ENCODE measurements at regions not wholly inside any gene's neighbourhood (a gene's known extent, or its start where the extent isn't known, plus 50 kb on each side); places are given as distances from the start of the nearest gene placed in this dataset.

GRCh38 chr14:84080944-84081343, 1449.0 kb upstream of the FLRT2 start:
- H3K4me3 ChIP-seq, result no peak overlapping the region
- Mint-ChIP-seq H3K4me3 (no peak overlapping the region), H3K9me3 (peaks cover 21% of the 10 kb centered on the region), H3K27ac (no peak overlapping the region), H3K27me3 (ENCODE audit: insufficient read depth, low read depth, poor library complexity) (peaks cover 2% of the 10 kb centered on the region), H3K36me3 (ENCODE audit: low read depth) (peaks cover 23% of the 10 kb centered on the region), H3K4me1 (peaks cover 6% of the 10 kb centered on the region)
- H3K4me1 ChIP-seq (ENCODE audit: insufficient read depth), result peaks cover 9% of the 10 kb centered on the region; the same call in 1 of the 2 replicates
- TF ChIP-seq, protein P1, sequence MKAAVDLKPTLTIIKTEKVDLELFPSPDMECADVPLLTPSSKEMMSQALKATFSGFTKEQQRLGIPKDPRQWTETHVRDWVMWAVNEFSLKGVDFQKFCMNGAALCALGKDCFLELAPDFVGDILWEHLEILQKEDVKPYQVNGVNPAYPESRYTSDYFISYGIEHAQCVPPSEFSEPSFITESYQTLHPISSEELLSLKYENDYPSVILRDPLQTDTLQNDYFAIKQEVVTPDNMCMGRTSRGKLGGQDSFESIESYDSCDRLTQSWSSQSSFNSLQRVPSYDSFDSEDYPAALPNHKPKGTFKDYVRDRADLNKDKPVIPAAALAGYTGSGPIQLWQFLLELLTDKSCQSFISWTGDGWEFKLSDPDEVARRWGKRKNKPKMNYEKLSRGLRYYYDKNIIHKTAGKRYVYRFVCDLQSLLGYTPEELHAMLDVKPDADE (IDR thresholded peaks at IDR 0.05), result no peak
- TF ChIP-seq EZH2 (IDR thresholded peaks at IDR 0.05; ENCODE audit: low read depth, unreplicated experiment) (no peak), ZNF331 (CRISPR knock-in tag; IDR thresholded peaks at IDR 0.05; ENCODE audit: low read depth) (no peak), STAT1 (IDR thresholded peaks at IDR 0.05; ENCODE audit: unreplicated experiment) (no peak), ZNF114 (CRISPR knock-in tag; IDR thresholded peaks at IDR 0.05) (no peak), CTCF (conservative IDR thresholded peaks at IDR 0.05; ENCODE audit: low read depth in 2 of 2) (no peak), ZNF462 (CRISPR knock-in tag; IDR thresholded peaks at IDR 0.05) (no peak), REST (IDR thresholded peaks at IDR 0.05; ENCODE audit: unreplicated experiment) (no peak), NANOG (IDR thresholded peaks at IDR 0.05; ENCODE audit: borderline replicate concordance) (no peak), POLR2AphosphoS5 (IDR thresholded peaks at IDR 0.05; ENCODE audit: low read depth) (no peak), JUNB (IDR thresholded peaks at IDR 0.05; ENCODE audit: unreplicated experiment) (no peak), EZH2phosphoT487 (IDR thresholded peaks at IDR 0.05; ENCODE audit: unreplicated experiment) (no peak), CREB1 (CRISPR knock-in tag; IDR thresholded peaks at IDR 0.05; ENCODE audit: low read depth) (no peak)
- H3K36me3 ChIP-seq (ENCODE audit: insufficient read depth), result no peaks in the 10 kb centered on the region
- no peaks in the 10 kb centered on the region for H4K20me1 ChIP-seq (replicated peaks; ENCODE audit: insufficient read depth)
- no peaks in the 10 kb centered on the region for H3F3A ChIP-seq (replicated peaks; ENCODE audit: low read depth)
- no peaks in the 10 kb centered on the region; the same call in 1 of the 2 replicates for H3K9me2 ChIP-seq (ENCODE audit: insufficient read depth)
- no peak overlapping the region for H3K4me2 ChIP-seq
- ATAC-seq (no peak), DNase-seq (ENCODE audit: low spot score) (no peak)
- H2AFZ ChIP-seq, result peak overlapping the region; percentile 11; the same call in 1 of the 2 replicates
- H3K27me3 ChIP-seq (ENCODE audit: insufficient read depth), result no peaks in the 10 kb centered on the region
- no peaks in the 10 kb centered on the region for H3K79me2 ChIP-seq (replicated peaks; ENCODE audit: insufficient read depth)
- H3K27ac ChIP-seq (ENCODE audit: low read depth), result no peak overlapping the region

Measured in GM23338 (cell line).